Neural progenitor cell (in vitro differentiated cells): ENCODE measurements at regions not wholly inside any gene's neighbourhood (a gene's known extent, or its start where the extent isn't known, plus 50 kb on each side); places are given as distances from the start of the nearest gene placed in this dataset.

Experiments used
- EZH2 ChIP-seq: fragments of 200-600 bp; sonication (generic); IDR thresholded peaks from 2 replicates; pipeline ENCODE4 v1.6.1; 2017; ENCODE audit warnings: antibody characterized with exemption, mild to moderate bottlenecking, moderate library complexity
- TF ChIP-seq, protein P1 (sequence below): fragments of 200-600 bp; sonication (generic); IDR thresholded peaks from 2 replicates; pipeline ENCODE4 v1.5.1; 2017; ENCODE audit warnings: antibody characterized with exemption, mild to moderate bottlenecking

DNA sequence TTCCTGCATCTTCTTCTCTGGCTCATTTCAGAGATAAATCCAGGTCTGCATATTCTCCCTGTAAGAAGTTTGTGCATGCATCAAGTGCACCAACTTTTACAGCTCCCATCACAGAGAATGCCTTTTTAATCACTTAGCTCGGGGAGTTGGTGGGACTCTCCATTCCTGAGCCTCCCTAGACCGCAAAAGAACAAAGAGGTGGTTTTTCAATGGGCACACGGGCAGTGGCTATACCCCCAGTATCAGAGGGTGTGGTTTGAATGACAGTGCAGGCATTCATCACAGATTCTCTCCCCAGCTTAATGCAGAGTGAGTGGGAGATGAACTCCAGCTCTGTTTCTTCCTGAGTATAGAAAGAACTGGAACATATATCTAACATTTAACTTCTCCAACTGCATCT lies 264.7 kb upstream of the NR4A3 start:
- no peak for TF ChIP-seq EZH2
- TF ChIP-seq, protein P1, sequence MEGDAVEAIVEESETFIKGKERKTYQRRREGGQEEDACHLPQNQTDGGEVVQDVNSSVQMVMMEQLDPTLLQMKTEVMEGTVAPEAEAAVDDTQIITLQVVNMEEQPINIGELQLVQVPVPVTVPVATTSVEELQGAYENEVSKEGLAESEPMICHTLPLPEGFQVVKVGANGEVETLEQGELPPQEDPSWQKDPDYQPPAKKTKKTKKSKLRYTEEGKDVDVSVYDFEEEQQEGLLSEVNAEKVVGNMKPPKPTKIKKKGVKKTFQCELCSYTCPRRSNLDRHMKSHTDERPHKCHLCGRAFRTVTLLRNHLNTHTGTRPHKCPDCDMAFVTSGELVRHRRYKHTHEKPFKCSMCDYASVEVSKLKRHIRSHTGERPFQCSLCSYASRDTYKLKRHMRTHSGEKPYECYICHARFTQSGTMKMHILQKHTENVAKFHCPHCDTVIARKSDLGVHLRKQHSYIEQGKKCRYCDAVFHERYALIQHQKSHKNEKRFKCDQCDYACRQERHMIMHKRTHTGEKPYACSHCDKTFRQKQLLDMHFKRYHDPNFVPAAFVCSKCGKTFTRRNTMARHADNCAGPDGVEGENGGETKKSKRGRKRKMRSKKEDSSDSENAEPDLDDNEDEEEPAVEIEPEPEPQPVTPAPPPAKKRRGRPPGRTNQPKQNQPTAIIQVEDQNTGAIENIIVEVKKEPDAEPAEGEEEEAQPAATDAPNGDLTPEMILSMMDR, result no peak
